WERI-Rb-1 (cell line): ENCODE measurements at regions not wholly inside any gene's neighbourhood (a gene's known extent, or its start where the extent isn't known, plus 50 kb on each side); places are given as distances from the start of the nearest gene placed in this dataset.

Experiments used
- DNase-seq: peaks from one replicate; pipeline ENCODE4 v3.0.0-alpha.2; 2020
- H3K27ac ChIP-seq: fragments of 250-450 bp; sonication (Bioruptor Pico); 2 replicates; pipeline ENCODE4 v1.5.1; 2020; ENCODE audit warnings: mild to moderate bottlenecking, moderate library complexity
- H3K27me3 ChIP-seq: fragments of 250-450 bp; sonication (Bioruptor Pico); 2 replicates; pipeline ENCODE4 v1.5.1; 2021; ENCODE audit warnings: mild to moderate bottlenecking, low read depth, moderate library complexity; ENCODE audit not compliant: insufficient read depth, severe bottlenecking
- H3K36me3 ChIP-seq: fragments of 250-450 bp; sonication (Bioruptor Pico); 2 replicates; pipeline ENCODE4 v1.5.1; 2020; ENCODE audit warnings: mild to moderate bottlenecking, moderate library complexity
- H3K4me3 ChIP-seq: 2 replicates; pipeline ENCODE4 v1.5.1; 2011; ENCODE audit warnings: low read depth, mild to moderate bottlenecking, control low read depth, low read length
- H3K9me3 ChIP-seq: fragments of 250-450 bp; sonication (Bioruptor Pico); 2 replicates; pipeline ENCODE4 v1.5.1; 2021; ENCODE audit warnings: mild to moderate bottlenecking, moderate library complexity; ENCODE audit not compliant: severe bottlenecking
- TF ChIP-seq, protein P1 (sequence below): IDR thresholded peaks from 2 replicates; pipeline ENCODE4 v1.5.1; 2011; ENCODE audit warnings: low read depth, mild to moderate bottlenecking, control low read depth, inconsistent platforms, low read length

DNA sequence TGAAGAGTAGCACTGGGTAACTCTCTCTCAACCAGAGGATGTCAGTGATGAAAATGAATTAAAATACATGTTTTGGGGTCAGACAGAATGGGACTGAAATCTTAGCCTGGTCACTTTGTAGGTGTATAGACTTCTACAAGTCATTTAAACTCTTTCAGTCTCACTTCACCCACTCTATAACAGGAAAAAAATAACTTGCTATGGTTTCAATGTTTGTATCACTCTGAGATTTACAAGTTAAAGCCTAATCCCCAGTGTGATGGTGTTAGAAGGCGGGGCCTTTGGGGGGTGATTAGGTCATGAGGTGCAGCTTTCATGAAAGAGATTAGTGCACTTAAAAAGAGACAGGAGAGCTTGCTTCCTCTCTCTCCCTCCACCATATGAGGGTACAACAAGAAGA is 134.8 kb downstream of the INHBA start:
- TF ChIP-seq, protein P1, sequence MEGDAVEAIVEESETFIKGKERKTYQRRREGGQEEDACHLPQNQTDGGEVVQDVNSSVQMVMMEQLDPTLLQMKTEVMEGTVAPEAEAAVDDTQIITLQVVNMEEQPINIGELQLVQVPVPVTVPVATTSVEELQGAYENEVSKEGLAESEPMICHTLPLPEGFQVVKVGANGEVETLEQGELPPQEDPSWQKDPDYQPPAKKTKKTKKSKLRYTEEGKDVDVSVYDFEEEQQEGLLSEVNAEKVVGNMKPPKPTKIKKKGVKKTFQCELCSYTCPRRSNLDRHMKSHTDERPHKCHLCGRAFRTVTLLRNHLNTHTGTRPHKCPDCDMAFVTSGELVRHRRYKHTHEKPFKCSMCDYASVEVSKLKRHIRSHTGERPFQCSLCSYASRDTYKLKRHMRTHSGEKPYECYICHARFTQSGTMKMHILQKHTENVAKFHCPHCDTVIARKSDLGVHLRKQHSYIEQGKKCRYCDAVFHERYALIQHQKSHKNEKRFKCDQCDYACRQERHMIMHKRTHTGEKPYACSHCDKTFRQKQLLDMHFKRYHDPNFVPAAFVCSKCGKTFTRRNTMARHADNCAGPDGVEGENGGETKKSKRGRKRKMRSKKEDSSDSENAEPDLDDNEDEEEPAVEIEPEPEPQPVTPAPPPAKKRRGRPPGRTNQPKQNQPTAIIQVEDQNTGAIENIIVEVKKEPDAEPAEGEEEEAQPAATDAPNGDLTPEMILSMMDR = no peak
- H3K9me3 ChIP-seq = no peaks in the 10 kb centered on the region
- no peak overlapping the region for H3K4me3 ChIP-seq
- DNase-seq = no peak
- H3K27me3 ChIP-seq = peaks cover 22% of the 10 kb centered on the region
- no peak overlapping the region for H3K27ac ChIP-seq
- H3K36me3 ChIP-seq = no peaks in the 10 kb centered on the region

DNA sequence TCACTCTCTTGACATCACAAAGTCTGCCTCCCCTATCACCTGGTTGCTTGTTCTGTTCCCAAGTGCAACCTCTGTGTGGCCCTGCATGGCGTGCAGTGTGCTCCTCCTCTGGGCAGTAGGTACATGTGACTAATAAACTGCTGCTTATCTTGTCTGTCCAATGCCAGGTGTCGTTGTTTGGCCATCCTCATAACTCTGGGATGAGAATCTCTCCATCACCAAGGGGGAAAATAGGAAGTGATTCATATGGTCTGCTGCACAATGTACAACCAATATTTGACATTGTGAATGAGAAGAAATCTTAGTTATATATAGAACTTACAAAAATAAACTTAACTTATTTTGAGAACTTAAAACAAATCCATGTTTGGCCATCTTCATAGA is 135.2 kb downstream of the INHBA start:
- TF ChIP-seq, protein P1 = no peak
- Histone ChIP-seq H3K36me3 (no peaks in the 10 kb centered on the region), H3K27me3 (peaks cover 21% of the 10 kb centered on the region), H3K4me3 (no peak overlapping the region), H3K27ac (no peak overlapping the region), H3K9me3 (no peaks in the 10 kb centered on the region)
- DNase-seq = no peak

DNA sequence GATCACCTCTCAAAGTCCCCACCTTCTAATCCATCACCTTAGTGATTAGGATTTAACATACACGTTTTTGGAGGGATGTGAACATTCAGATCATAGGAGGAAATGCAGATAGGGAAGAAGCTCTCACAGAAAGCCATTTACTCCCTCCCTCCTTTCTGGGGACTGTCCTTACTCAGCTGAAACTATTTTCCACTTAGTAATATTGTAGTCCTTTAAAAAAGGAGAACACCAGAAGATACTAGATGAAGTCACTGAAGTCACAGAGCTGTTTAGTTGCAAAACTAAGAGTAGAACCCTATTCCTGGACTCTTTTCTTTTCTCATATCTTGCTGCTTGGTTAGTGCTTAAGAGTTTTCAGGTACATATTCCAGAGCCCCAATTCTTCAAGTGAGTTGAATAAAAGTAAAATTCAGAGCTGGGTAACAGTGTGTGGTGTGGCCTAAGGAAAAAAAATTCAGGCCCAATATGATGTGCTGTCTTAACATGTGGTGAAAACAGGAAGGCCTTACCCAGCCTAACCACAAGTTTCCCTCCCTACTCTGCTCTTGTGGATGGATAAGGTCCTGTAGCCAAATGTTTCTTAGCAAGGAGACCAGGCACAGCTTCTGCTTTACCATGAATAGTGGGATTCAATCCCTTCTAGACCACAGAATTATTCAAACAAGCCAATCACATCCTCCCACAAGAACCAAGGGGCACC is 135.7 kb downstream of the INHBA start:
- Histone ChIP-seq H3K27me3 (peaks cover 18% of the 10 kb centered on the region), H3K4me3 (no peak overlapping the region), H3K27ac (no peak overlapping the region), H3K36me3 (no peaks in the 10 kb centered on the region), H3K9me3 (no peaks in the 10 kb centered on the region)
- TF ChIP-seq, protein P1 = no peak
- DNase-seq = no peak

DNA sequence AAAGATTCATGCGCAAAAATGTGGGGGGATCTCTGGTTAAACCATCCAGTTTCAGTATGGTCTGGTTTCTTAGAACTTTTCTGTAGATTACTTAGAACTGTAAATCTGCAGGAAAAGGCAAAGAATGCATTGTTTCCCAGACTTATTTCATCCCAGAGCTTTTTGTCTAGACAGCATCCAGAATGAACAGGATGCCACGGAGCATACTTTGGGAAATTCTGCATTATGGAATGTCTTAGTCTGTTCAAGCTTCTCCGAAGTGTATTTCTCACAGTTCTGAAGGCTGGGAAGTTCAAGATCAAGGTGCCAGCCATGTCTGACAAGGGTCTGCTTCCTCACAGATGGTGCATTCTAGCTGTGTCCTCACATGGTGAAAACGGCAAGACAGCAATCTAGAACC is 136.3 kb downstream of the INHBA start:
- no peaks in the 10 kb centered on the region for H3K36me3 ChIP-seq
- no peak overlapping the region for H3K4me3 ChIP-seq
- peaks cover 17% of the 10 kb centered on the region for H3K27me3 ChIP-seq
- DNase-seq = no peak
- no peaks in the 10 kb centered on the region for H3K9me3 ChIP-seq
- TF ChIP-seq, protein P1 = no peak
- no peak overlapping the region for H3K27ac ChIP-seq

- no peaks in the 10 kb centered on the region for H3K9me3 ChIP-seq
- H3K36me3 ChIP-seq = no peaks in the 10 kb centered on the region
- peaks cover 20% of the 10 kb centered on the region for H3K27me3 ChIP-seq
- H3K27ac ChIP-seq = no peak overlapping the region
- TF ChIP-seq, protein P1 = no peak
- DNase-seq = no peak
- no peak overlapping the region for H3K4me3 ChIP-seq
Observed at GRCh38 chr7:41565655-41566054, 137.2 kb downstream of the INHBA start.

GRCh38 chr7:41559426-41559825 is 143.5 kb downstream of the INHBA start:
- Histone ChIP-seq H3K36me3 (no peaks in the 10 kb centered on the region), H3K27me3 (peaks cover 17% of the 10 kb centered on the region), H3K9me3 (no peaks in the 10 kb centered on the region), H3K27ac (no peak overlapping the region), H3K4me3 (no peak overlapping the region)
- DNase-seq = no peak
- TF ChIP-seq, protein P1 = no peak
